GM12891 (cell line): ENCODE measurements at regions not wholly inside any gene's neighbourhood (a gene's known extent, or its start where the extent isn't known, plus 50 kb on each side); places are given as distances from the start of the nearest gene placed in this dataset.

Experiments used
- DNase-seq: peaks from one replicate; pipeline ENCODE4 v3.0.0; 2011; ENCODE audit warnings: low spot score; ENCODE audit not compliant: insufficient read length
- FAIRE-seq: peaks from 2 replicates; lab custom pipeline; 2011; peaks lifted over from hg19 to GRCh38; lab: Jason Lieb, UNC
- PAX5 ChIP-seq: IDR thresholded peaks from 2 replicates; pipeline ENCODE4 v1.6.1; 2011; ENCODE audit warnings: low read length, moderate library complexity, mild to moderate bottlenecking; ENCODE audit not compliant: insufficient read depth, severe bottlenecking
- POLR2A ChIP-seq: IDR thresholded peaks from 2 replicates; pipeline ENCODE4 v1.6.1; 2011; ENCODE audit warnings: low read depth, low read length, control low read depth
- POLR2AphosphoS5 ChIP-seq: IDR thresholded peaks from 2 replicates; pipeline ENCODE4 v1.6.1; 2011; ENCODE audit warnings: low read depth, low read length, control low read depth
- POU2F2 ChIP-seq: IDR thresholded peaks from 2 replicates; pipeline ENCODE4 v1.6.1; 2011; ENCODE audit warnings: low read depth, mild to moderate bottlenecking, control low read depth, low read length, moderate library complexity
- SPI1 ChIP-seq: IDR thresholded peaks from 2 replicates; pipeline ENCODE4 v1.6.1; 2011; ENCODE audit warnings: low read depth, low read length, control low read depth
- TAF1 ChIP-seq: IDR thresholded peaks from 2 replicates; pipeline ENCODE4 v1.6.1; 2011; ENCODE audit warnings: low read depth, low read length, control low read depth

DNA sequence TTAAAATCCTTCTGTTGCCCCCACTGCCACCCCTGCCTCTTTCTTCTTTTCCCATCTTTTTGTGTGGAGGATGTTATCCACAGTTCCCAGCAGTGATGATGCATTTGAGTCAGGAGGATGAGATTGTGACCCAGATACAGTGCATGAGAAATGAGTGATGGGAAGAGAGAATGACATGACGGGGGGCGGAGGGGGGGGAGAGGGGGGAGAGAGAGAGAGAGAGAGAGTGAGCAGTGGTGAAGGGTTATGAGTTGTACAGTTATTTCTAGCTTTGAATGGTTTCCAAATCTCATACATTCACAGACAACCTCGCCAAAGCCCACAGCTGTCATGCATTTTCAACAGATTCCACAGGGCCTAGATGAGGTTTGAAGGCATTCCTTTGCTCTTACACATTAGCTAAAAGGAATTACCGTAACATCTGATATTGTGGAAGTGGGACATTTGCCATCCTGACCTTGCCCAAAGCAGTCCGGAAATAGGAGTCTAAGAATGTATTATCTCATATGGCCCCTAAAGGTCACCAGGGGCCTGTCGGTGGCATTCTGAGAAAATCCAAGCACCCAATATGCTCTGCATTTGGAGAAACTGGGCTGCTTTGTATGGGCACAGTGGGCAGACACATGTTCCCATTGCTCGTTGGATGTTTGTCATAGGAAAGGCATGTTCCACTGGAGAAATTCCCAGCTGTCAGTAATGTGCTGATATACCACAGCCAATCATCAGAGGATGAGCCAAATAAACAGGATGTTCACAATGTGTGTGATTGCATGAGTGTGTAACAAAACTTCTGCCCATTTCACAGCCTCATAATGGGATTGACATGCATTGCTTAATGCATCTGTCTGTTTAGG, 435.8 kb downstream of the SPRY1 start:
- DNase-seq (no peak), FAIRE-seq (no peak)
- no peak for TF ChIP-seq POLR2A
- no peak for TF ChIP-seq POLR2AphosphoS5
- TF ChIP-seq POU2F2, result no peak
- TF ChIP-seq TAF1, result no peak
- no peak for TF ChIP-seq SPI1
- no peak for TF ChIP-seq PAX5

DNA sequence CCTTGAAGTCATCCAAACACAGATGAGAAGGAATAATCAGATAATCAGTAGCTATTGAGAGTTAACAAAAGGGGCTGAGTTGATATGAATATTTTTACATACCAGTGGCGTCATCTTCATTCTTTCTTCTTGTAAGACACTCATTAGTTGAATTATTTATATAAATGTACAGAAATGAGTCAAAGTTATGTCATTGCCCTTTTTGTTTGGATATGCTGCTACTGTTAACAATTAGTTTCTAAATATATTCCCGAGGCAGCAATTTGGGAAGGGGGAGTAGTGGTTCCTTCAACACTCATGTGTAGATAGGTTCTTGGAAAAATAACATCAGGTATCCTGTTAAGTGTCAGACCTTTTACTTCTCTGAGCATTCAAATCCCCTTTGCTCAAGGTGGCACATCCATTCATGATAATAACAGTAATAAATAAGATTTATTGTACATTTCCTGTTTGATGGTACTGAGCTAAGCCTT, 436.6 kb downstream of the SPRY1 start:
- FAIRE-seq (no peak), DNase-seq (no peak)
- TF ChIP-seq POLR2AphosphoS5, result no peak

DNA sequence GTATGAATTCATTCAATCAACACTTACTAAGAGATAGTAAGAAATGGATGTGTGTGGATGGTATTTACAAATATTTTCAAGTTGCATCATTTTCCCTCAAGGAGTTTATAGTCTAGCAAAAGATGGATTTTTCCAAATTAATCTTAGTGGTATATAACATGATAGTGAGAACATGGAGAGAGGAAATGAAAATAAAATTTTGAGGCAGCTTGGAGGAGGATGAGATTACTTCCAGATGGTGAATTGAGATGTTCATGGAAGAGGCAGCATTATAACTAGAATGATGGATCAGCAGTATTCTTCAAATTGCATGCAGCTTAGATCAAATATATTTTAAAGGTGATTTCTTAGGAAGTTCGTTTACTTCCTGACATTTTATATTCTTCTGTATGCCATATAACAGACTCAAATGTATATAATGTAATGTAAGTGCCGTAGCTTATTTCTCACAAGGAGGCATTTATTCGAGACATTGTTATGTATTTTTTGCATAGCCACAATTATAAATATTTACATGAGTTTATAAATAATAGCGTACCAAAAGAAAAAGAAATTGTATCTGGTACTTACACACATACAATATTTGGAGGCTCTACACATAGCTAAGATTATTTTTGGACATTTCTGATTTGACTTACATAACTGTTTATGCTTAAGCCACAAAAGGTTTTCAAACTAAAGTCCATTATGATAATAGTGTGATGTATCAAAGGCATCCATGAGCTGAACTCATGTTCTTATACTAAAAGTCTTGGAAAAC, 439.4 kb downstream of the SPRY1 start:
- TF ChIP-seq POU2F2 (no peak), POLR2AphosphoS5 (no peak), POLR2A (no peak), TAF1 (no peak), PAX5 (no peak), SPI1 (no peak)
- FAIRE-seq (no peak), DNase-seq (no peak)

DNA sequence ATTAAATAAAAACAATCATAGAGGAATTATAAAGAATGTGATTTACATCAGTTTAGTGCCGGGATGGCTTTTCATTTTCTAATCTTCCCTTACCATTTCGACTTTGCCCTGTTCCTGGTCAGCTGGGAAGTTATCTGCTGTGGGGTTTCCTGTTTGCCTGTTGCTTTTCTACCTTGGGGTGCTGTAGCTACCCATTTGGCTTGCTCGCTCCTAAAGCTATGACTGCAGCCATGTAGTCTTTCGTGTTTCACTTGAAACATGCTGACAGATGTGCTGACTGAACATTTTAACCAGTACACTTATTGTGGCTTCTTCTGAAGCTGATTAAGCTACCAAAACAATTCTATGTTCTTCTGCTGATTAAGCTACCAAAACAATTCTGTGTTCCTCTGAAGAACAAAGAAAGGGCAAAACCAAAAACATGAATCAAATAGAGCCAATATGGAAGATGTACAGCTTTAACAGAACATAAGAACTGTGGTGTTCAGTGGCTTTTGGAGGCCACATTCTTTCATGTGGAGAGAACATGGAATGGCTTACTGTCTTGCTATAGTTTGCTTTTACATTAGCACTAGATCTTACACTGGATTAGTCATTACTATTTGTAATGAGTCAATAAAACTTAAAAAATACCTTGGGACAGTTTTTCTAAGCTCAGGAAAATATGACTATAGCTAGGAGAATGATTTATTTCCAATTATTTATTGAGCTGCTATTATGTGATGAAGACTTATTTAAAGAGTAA, 440.4 kb downstream of the SPRY1 start:
- DNase-seq (no peak), FAIRE-seq (no peak)
- TF ChIP-seq POLR2A (no peak), PAX5 (no peak), POU2F2 (no peak)

DNA sequence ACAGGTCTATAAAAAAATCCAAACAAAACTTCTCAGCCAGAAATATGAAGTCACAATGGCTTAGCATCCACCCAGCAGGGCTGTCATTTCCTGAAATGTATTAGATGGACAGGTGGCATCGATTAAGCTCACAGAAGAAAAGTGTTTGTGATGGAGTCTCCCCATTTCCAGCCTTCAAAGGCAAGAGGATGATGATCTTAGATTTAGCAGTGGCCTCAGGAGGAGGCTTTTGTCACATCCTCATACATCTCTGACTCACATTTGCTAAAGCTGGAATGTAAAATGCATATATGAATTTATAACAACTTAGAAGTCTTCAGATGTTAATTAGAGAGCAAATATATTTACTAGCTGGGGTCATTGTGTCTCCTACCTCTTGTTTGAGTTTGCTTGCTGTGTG, 441.9 kb downstream of the SPRY1 start:
- DNase-seq (no peak), FAIRE-seq (no peak)
- TF ChIP-seq POU2F2, result no peak
- no peak for TF ChIP-seq SPI1
- no peak for TF ChIP-seq POLR2AphosphoS5
- no peak for TF ChIP-seq POLR2A
- no peak for TF ChIP-seq TAF1
- TF ChIP-seq PAX5, result no peak

DNA sequence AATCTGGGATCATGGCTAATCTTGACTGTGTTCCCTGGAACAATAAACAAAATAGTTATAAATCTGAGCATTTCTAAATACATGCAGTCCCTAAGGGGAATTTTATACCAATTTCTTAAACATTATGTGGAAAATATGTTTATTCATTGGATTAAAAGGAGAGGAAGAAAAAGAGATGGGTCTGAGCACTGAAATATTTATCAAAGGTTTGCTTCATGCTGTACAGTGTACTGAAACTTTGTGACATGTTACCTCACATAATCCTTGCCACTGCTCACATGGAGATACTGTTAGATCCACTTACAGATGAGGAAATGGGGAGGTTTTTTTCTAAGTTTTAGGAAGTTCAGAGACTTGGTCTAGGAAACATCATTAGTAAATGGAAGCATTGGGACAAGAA, 443.6 kb downstream of the SPRY1 start:
- no peak for DNase-seq
- no peak for TF ChIP-seq SPI1
- TF ChIP-seq POU2F2, result no peak
- TF ChIP-seq PAX5, result no peak
- no peak for TF ChIP-seq POLR2AphosphoS5
- no peak for TF ChIP-seq POLR2A
- TF ChIP-seq TAF1, result no peak
- no peak for FAIRE-seq

DNA sequence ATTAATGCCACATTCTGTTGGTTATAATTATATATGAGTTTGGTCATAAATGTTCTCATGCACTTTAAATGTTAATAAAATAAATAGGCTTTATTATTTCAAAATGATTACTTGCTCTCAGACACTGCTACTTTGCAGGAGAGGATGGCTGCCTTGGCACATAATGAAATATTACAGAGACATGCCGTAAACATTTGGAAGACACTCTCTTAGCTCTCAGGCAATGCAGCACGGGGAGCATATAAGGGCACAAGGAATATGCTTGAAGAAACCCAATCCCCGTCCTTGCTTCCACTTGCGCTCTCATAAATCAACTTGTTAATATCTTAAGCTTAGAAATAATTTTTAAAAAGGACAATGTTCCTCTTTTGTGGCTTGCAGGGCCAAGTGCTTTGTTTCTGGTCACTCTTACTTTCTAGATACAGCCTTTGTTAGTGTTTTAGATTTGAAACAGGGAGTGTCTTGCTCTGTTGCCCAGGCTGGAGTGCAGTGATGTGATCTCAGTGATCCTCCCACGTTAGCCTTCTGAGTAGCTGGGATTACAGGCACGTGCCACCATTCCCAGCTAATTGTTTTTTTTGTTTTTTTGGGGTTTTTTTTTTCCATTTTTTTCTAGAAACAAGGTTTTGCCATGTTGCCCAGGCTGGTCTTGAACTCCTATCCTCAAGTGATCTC, 445.0 kb downstream of the SPRY1 start:
- TF ChIP-seq SPI1, result no peak
- TF ChIP-seq POLR2A, result no peak
- no peak for TF ChIP-seq TAF1
- TF ChIP-seq PAX5, result no peak
- TF ChIP-seq POU2F2, result no peak
- TF ChIP-seq POLR2AphosphoS5, result no peak
- FAIRE-seq, result no peak
- DNase-seq, result no peak

DNA sequence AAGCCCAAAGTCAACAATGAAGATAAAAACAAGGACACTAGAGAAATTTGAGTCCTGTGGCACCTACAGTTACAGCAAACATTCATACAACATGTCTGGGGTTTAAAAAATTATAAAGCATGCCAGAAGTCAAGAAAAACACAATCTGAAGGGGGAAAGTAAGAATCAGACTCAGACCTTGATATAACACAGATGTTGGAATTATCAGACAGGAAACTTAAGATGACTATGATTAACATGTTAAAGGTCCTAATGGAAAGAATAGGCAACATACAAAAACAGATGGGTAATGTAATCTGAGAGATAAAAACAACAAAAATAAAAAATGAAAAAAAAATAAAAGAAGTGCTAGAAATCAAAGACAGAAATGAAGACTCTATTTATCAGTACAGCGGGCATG, 446.5 kb downstream of the SPRY1 start:
- FAIRE-seq (no peak), DNase-seq (no peak)
- TF ChIP-seq POLR2A, result no peak
- TF ChIP-seq TAF1, result no peak
- TF ChIP-seq SPI1, result no peak
- TF ChIP-seq POU2F2, result no peak
- no peak for TF ChIP-seq PAX5
- no peak for TF ChIP-seq POLR2AphosphoS5
